Endothelial cell of umbilical vein (primary cell): ENCODE measurements at regions not wholly inside any gene's neighbourhood (a gene's known extent, or its start where the extent isn't known, plus 50 kb on each side); places are given as distances from the start of the nearest gene placed in this dataset.

Source experiments
- BruUV-seq: library from RNA; stranded (reverse); fragments of 400-500 nt; replicated peaks from 2 replicates; lab custom pipeline; 2021; lab: Mats Ljungman, UMichigan
- CTCF ChIA-PET: fragments of 300-600, 350-600 bp; sonication (Branson Sonifier 250); formaldehyde crosslinking; loops from one replicate; lab custom pipeline; 2021; ENCODE audit warnings: antibody characterized with exemption, inconsistent platforms; lab: Charles Lee
- POLR2A ChIA-PET: fragments of 300-600, 350-600 bp; sonication (Branson Sonifier 250); formaldehyde crosslinking; loops from one replicate; lab custom pipeline; 2021; ENCODE audit warnings: antibody characterized with exemption, inconsistent platforms; lab: Charles Lee
- DNase-seq: peaks from one replicate; pipeline ENCODE4 v3.0.0-alpha.2; 2011; ENCODE audit warnings: low read depth, low spot score
- FAIRE-seq: peaks from 2 replicates; lab custom pipeline; 2011; peaks lifted over from hg19 to GRCh38; lab: Jason Lieb, UNC
- H2AFZ ChIP-seq: 2 replicates; pipeline ENCODE4 v1.6.0; 2012; ENCODE audit warnings: low read depth, low read length, control low read depth, inconsistent platforms
- H3K27ac ChIP-seq: 2 replicates; pipeline ENCODE4 v1.5.1; 2011; ENCODE audit warnings: low read depth, mild to moderate bottlenecking, control low read depth, low read length, moderate library complexity; ENCODE audit not compliant: insufficient read depth
- H3K27me3 ChIP-seq, 2 experiments: 2 replicates each; pipeline versions ENCODE4 v1.6.0 to v1.6.1; 2011; ENCODE audit warnings: low read length in 2 of 2, mixed read lengths in 1 of 2; ENCODE audit not compliant: control insufficient read depth in 2 of 2, insufficient read depth in 2 of 2
- H3K36me3 ChIP-seq, 2 experiments: 2 replicates in 1 of 2; 3 replicates in 1 of 2; pipeline ENCODE4 v1.5.1; 2011; ENCODE audit warnings: low read length in 2 of 2, mild to moderate bottlenecking in 1 of 2, moderate library complexity in 1 of 2; ENCODE audit not compliant: control insufficient read depth in 2 of 2, insufficient read depth in 2 of 2; ENCODE audit errors: extremely low read depth in 1 of 2
- H3K4me1 ChIP-seq: 3 replicates; pipeline ENCODE4 v1.5.1; 2011; ENCODE audit warnings: mild to moderate bottlenecking, low read length; ENCODE audit not compliant: control insufficient read depth, insufficient read depth; ENCODE audit errors: extremely low read depth
- H3K4me2 ChIP-seq: 2 replicates; pipeline ENCODE4 v1.6.1; 2011; ENCODE audit warnings: low read length, control low read depth, mixed read lengths; ENCODE audit not compliant: insufficient read depth
- H3K4me3 ChIP-seq, 3 experiments: fragments of 200-600 bp in 1 of 3; sonication (generic), shearing (Covaris generic) in 1 of 3; replicated peaks in 1 of 3; 2 replicates each; pipeline ENCODE4 v1.5.1; 2011 to 2016; ENCODE audit warnings: control low read depth in 3 of 3, low read length in 3 of 3, mild to moderate bottlenecking in 2 of 3, inconsistent platforms in 1 of 3, low read depth in 1 of 3, moderate library complexity in 1 of 3; ENCODE audit not compliant: insufficient read depth in 1 of 3
- H3K79me2 ChIP-seq: 2 replicates; pipeline ENCODE4 v1.6.0; 2012; ENCODE audit warnings: low read length, inconsistent platforms; ENCODE audit not compliant: control insufficient read depth, insufficient read depth
- H3K9ac ChIP-seq: replicated peaks from 2 replicates; pipeline ENCODE3; 2011; ENCODE audit warnings: low read length, control low read depth; ENCODE audit not compliant: insufficient read depth; ENCODE audit errors: extremely low read depth
- H3K9me1 ChIP-seq: replicated peaks from 3 replicates; pipeline ENCODE4 v1.6.0; 2011; ENCODE audit warnings: mild to moderate bottlenecking, low read length; ENCODE audit not compliant: control insufficient read depth, insufficient read depth; ENCODE audit errors: extremely low read depth
- H3K9me3 ChIP-seq: replicated peaks from 2 replicates; pipeline ENCODE4 v1.5.1; 2012; ENCODE audit warnings: low read length, inconsistent platforms; ENCODE audit not compliant: control insufficient read depth, insufficient read depth
- H4K20me1 ChIP-seq: replicated peaks from 2 replicates; pipeline ENCODE3; 2011; ENCODE audit warnings: mild to moderate bottlenecking, low read length; ENCODE audit not compliant: control insufficient read depth, insufficient read depth; ENCODE audit errors: extremely low read depth
- CTCF ChIP-seq, 2 donors: IDR thresholded peaks; 1 replicate in 1 of 2; 2 replicates in 1 of 2; pipeline ENCODE4 v1.5.1; 2011; ENCODE audit warnings: low read length in 2 of 2, mild to moderate bottlenecking in 2 of 2, moderate library complexity in 2 of 2, control low read depth in 1 of 2, inconsistent platforms in 1 of 2, low read depth in 1 of 2; ENCODE audit not compliant: insufficient read depth in 1 of 2; ENCODE audit errors: extremely low read depth in 1 of 2
- EZH2 ChIP-seq: IDR thresholded peaks from 2 replicates; pipeline ENCODE4 v1.6.1; 2012; ENCODE audit warnings: borderline replicate concordance, low read depth, mild to moderate bottlenecking, moderate library complexity, low read length, inconsistent platforms; ENCODE audit not compliant: severe bottlenecking
- FOS ChIP-seq: IDR thresholded peaks from 2 replicates; pipeline ENCODE4 v1.6.1; 2011; ENCODE audit warnings: mild to moderate bottlenecking, low read length, moderate library complexity, borderline replicate concordance; ENCODE audit not compliant: insufficient read depth
- GATA2 ChIP-seq: IDR thresholded peaks from 2 replicates; pipeline ENCODE4 v1.7.0; 2011; ENCODE audit warnings: low read depth, mild to moderate bottlenecking, moderate library complexity, mixed read lengths, low read length; ENCODE audit not compliant: insufficient read length, insufficient read depth
- JUN ChIP-seq: IDR thresholded peaks from 2 replicates; pipeline ENCODE4 v1.6.1; 2011; ENCODE audit warnings: borderline replicate concordance, low read depth; ENCODE audit not compliant: insufficient read length, insufficient read depth
- MAX ChIP-seq: IDR thresholded peaks from 2 replicates; pipeline ENCODE4 v1.6.1; 2011; ENCODE audit not compliant: insufficient read depth, insufficient read length
- MYC ChIP-seq: IDR thresholded peaks from one replicate; pipeline ENCODE4 v1.6.1; 2011; ENCODE audit warnings: mild to moderate bottlenecking, low read depth, low read length
- POLR2A ChIP-seq: IDR thresholded peaks from 2 replicates; pipeline ENCODE4 v1.6.1; 2012; ENCODE audit warnings: low read depth, mild to moderate bottlenecking, control low read depth, low read length
- POLR2AphosphoS5 ChIP-seq: IDR thresholded peaks from 2 replicates; pipeline ENCODE4 v1.6.1; 2012; ENCODE audit warnings: low read depth, mild to moderate bottlenecking, control low read depth, low read length, moderate library complexity; ENCODE audit not compliant: insufficient read depth
- dilution Hi-C: fragments of 300-500 bp; cut with MboI; formaldehyde crosslinking; loops from one replicate; pipeline ENCODE4 v1.15.0; 2019; ENCODE audit warnings: low sequenced_read_pairs; ENCODE audit not compliant: extremely low pct_ligation_motif_present
- intact Hi-C: fragments of 100-400 bp; cut with micrococcal nuclease; formaldehyde crosslinking; loops from one replicate; pipeline ENCODE4 v1.10.0; 2022

GRCh38 chrX:39726771-39727170 lies 371.0 kb downstream of the BCOR start:
- no peak overlapping the region for H3K27ac ChIP-seq
- H3K9me1 ChIP-seq = no peaks in the 10 kb centered on the region
- intact Hi-C loops (loop anchor here (5.0 kb wide), 1 partner anchor 39 kb away; no protein-coding TSS in a partner anchor), dilution Hi-C loops (no loop called here)
- H4K20me1 ChIP-seq = no peaks in the 10 kb centered on the region
- H3K4me1 ChIP-seq = peaks cover 33% of the 10 kb centered on the region
- no peaks in the 10 kb centered on the region for H3K9me3 ChIP-seq
- FAIRE-seq (peak; percentile 86), DNase-seq (peak; percentile 43)
- no peak overlapping the region for H3K4me3 ChIP-seq
- TF ChIP-seq EZH2 (no peak), JUN (no peak), FOS (no peak), CTCF (IDR thresholded peaks at IDR 0.05; ENCODE audit: extremely low read depth in 1 of 2, insufficient read depth in 1 of 2, low read depth in 1 of 2, low read length in 2 of 2) (no peak), MYC (no peak), GATA2 (no peak), MAX (no peak), POLR2AphosphoS5 (no peak), POLR2A (no peak)
- no TSS peak for BruUV-seq
- no peak overlapping the region for H2AFZ ChIP-seq
- H3K36me3 ChIP-seq = no peaks in the 10 kb centered on the region
- ChIA-PET CTCF (interaction anchor here (2.4 kb wide), 1 partner anchor 21 kb away, joined by 7 read pairs; no protein-coding TSS in a partner anchor), POLR2A (no interaction called here)
- H3K27me3 ChIP-seq = no peaks in the 10 kb centered on the region
- H3K79me2 ChIP-seq = no peaks in the 10 kb centered on the region
- H3K9ac ChIP-seq = no peak overlapping the region
- no peak overlapping the region for H3K4me2 ChIP-seq
